Cardiac muscle cell (in vitro differentiated cells and primary cell): ENCODE measurements at regions not wholly inside any gene's neighbourhood (a gene's known extent, or its start where the extent isn't known, plus 50 kb on each side); places are given as distances from the start of the nearest gene placed in this dataset.

Experiments used
- DNase-seq, 2 donors: peaks; one replicate each; pipeline versions ENCODE4 v3.0.0 to v3.0.0-alpha.2; 2010 to 2017; ENCODE audit warnings: low read depth in 1 of 2, low spot score in 1 of 2
- H3K27ac ChIP-seq: fragments of 200-600 bp; sonication (generic); 2 replicates; pipeline ENCODE4 v1.5.1; 2016
- H3K27me3 ChIP-seq: fragments of 200-600 bp; sonication (generic); 2 replicates; pipeline ENCODE4 v1.6.0; 2016; ENCODE audit warnings: control low read depth
- H3K36me3 ChIP-seq: fragments of 200-600 bp; sonication (generic); 2 replicates; pipeline ENCODE4 v1.5.1; 2016; ENCODE audit warnings: control low read depth
- H3K4me1 ChIP-seq: fragments of 200-600 bp; sonication (generic); 2 replicates; pipeline ENCODE4 v1.8.1; 2017; ENCODE audit warnings: low read depth, mild to moderate bottlenecking, mixed run types
- H3K4me3 ChIP-seq: fragments of 200-600 bp; sonication (generic); 2 replicates; pipeline ENCODE4 v1.5.1; 2016; ENCODE audit warnings: mild to moderate bottlenecking
- H3K9me3 ChIP-seq: fragments of 200-600 bp; sonication (generic); 2 replicates; pipeline ENCODE4 v1.5.1; 2017; ENCODE audit warnings: low read depth, mild to moderate bottlenecking, control low read depth
- CTCF ChIP-seq: IDR thresholded peaks from 2 replicates; pipeline ENCODE4 v1.5.1; 2012; ENCODE audit warnings: low read depth, mild to moderate bottlenecking, low read length

GRCh38 chr13:106927421-106927820 lies 359.5 kb upstream of the ARGLU1 start:
- H3K36me3 ChIP-seq, result no peaks in the 10 kb centered on the region
- no peaks in the 10 kb centered on the region for H3K27me3 ChIP-seq
- H3K9me3 ChIP-seq, result no peaks in the 10 kb centered on the region
- no peak overlapping the region for H3K27ac ChIP-seq
- DNase-seq, result no peak
- H3K4me1 ChIP-seq, result peaks cover 3% of the 10 kb centered on the region
- H3K4me3 ChIP-seq, result no peak overlapping the region
- no peak for TF ChIP-seq CTCF

GRCh38 chr13:106922384-106922783 lies 354.4 kb upstream of the ARGLU1 start:
- no peak for TF ChIP-seq CTCF
- Histone ChIP-seq H3K36me3 (no peaks in the 10 kb centered on the region), H3K27ac (no peak overlapping the region), H3K4me3 (no peak overlapping the region), H3K4me1 (peaks cover 11% of the 10 kb centered on the region), H3K27me3 (peaks cover 2% of the 10 kb centered on the region), H3K9me3 (no peaks in the 10 kb centered on the region)
- DNase-seq, result peak in 1 of 2 donors; percentile 57

GRCh38 chr13:106919638-106920037 lies 351.7 kb upstream of the ARGLU1 start:
- Histone ChIP-seq H3K9me3 (no peaks in the 10 kb centered on the region), H3K27ac (no peak overlapping the region), H3K27me3 (peaks cover 2% of the 10 kb centered on the region), H3K4me3 (no peak overlapping the region), H3K4me1 (peaks cover 11% of the 10 kb centered on the region), H3K36me3 (no peaks in the 10 kb centered on the region)
- no peak for TF ChIP-seq CTCF
- DNase-seq, result peak in 1 of 2 donors; percentile 48

GRCh38 chr13:106919133-106919532 lies 351.2 kb upstream of the ARGLU1 start:
- Histone ChIP-seq H3K36me3 (no peaks in the 10 kb centered on the region), H3K27ac (no peak overlapping the region), H3K27me3 (peaks cover 2% of the 10 kb centered on the region), H3K4me1 (peaks cover 11% of the 10 kb centered on the region), H3K4me3 (no peak overlapping the region), H3K9me3 (no peaks in the 10 kb centered on the region)
- TF ChIP-seq CTCF, result no peak
- no peak for DNase-seq

- H3K9me3 ChIP-seq, result no peaks in the 10 kb centered on the region
- no peak overlapping the region for H3K4me3 ChIP-seq
- DNase-seq, result no peak
- no peak overlapping the region for H3K27ac ChIP-seq
- peaks cover 2% of the 10 kb centered on the region for H3K27me3 ChIP-seq
- no peaks in the 10 kb centered on the region for H3K36me3 ChIP-seq
- H3K4me1 ChIP-seq, result peaks cover 11% of the 10 kb centered on the region
- TF ChIP-seq CTCF, result no peak
Measured at GRCh38 chr13:106918557-106918860, 350.6 kb upstream of the ARGLU1 start.
